OCI-LY7 (cell line): ENCODE measurements at regions not wholly inside any gene's neighbourhood (a gene's known extent, or its start where the extent isn't known, plus 50 kb on each side); places are given as distances from the start of the nearest gene placed in this dataset.

ENCODE experiments used
- BruUV-seq: library from RNA; stranded (reverse); fragments of 400-500 nt; replicated peaks from 2 replicates; lab custom pipeline; 2021; lab: Mats Ljungman, UMichigan
- CTCF ChIA-PET: fragments of 300-600 bp; sonication (Branson Sonifier 250); formaldehyde crosslinking; loops from one replicate; lab custom pipeline; 2022; ENCODE audit warnings: antibody characterized with exemption; ENCODE audit not compliant: unreplicated experiment; lab: Charles Lee
- POLR2A ChIA-PET: fragments of 300-600 bp; sonication (Branson Sonifier 250); formaldehyde crosslinking; loops from one replicate; lab custom pipeline; 2022; ENCODE audit warnings: antibody characterized with exemption; lab: Charles Lee
- DNase-seq: peaks from one replicate; pipeline ENCODE4 v3.0.0-alpha.2; 2015; ENCODE audit warnings: low spot score
- H2AFZ ChIP-seq: fragments of 200-600 bp; sonication (generic), shearing (Covaris generic); 2 replicates; pipeline ENCODE4 v1.6.1; 2014; ENCODE audit warnings: mild to moderate bottlenecking, antibody characterized with exemption, low read length, moderate library complexity
- H3K27ac ChIP-seq: fragments of 200-600 bp; sonication (generic); 2 replicates; pipeline ENCODE4 v1.5.1; 2014; ENCODE audit warnings: mixed run types, low read depth, mild to moderate bottlenecking, moderate library complexity, low read length, inconsistent platforms; ENCODE audit not compliant: poor library complexity, severe bottlenecking
- H3K36me3 ChIP-seq: fragments of 200-600 bp; sonication (generic); 2 replicates; pipeline ENCODE4 v1.6.1; 2014; ENCODE audit warnings: mild to moderate bottlenecking, antibody characterized with exemption, low read length, moderate library complexity, mixed read lengths; ENCODE audit not compliant: insufficient read depth
- H3K4me1 ChIP-seq: fragments of 200-600 bp; sonication (generic); 2 replicates; pipeline ENCODE4 v1.5.1; 2014; ENCODE audit warnings: mild to moderate bottlenecking, low read length; ENCODE audit not compliant: insufficient read depth, poor library complexity, severe bottlenecking
- H3K4me2 ChIP-seq: fragments of 200-600 bp; sonication (generic); 2 replicates; pipeline ENCODE4 v1.6.1; 2014; ENCODE audit warnings: mild to moderate bottlenecking, low read length
- H3K4me3 ChIP-seq: fragments of 200-600 bp; sonication (generic); 2 replicates; pipeline ENCODE4 v1.5.1; 2014; ENCODE audit warnings: mild to moderate bottlenecking, low read depth, low read length; ENCODE audit not compliant: poor library complexity, severe bottlenecking
- H3K79me2 ChIP-seq: fragments of 200-600 bp; sonication (generic); 2 replicates; pipeline ENCODE4 v1.6.1; 2016; ENCODE audit warnings: low read depth, mild to moderate bottlenecking, low read length, moderate library complexity, mixed read lengths; ENCODE audit not compliant: insufficient read depth
- H3K9me2 ChIP-seq: fragments of 200-600 bp; sonication (generic); 2 replicates; pipeline ENCODE4 v1.6.1; 2016; ENCODE audit warnings: mild to moderate bottlenecking, low read length, mixed read lengths; ENCODE audit not compliant: insufficient read depth
- H3K9me3 ChIP-seq: fragments of 200-600 bp; sonication (generic); 2 replicates; pipeline ENCODE4 v1.6.1; 2014; ENCODE audit warnings: mild to moderate bottlenecking, mixed run types, low read length, mixed read lengths
- H4K20me1 ChIP-seq: fragments of 200-600 bp; sonication (generic); 2 replicates; pipeline ENCODE4 v1.6.1; 2014; ENCODE audit warnings: mild to moderate bottlenecking, antibody characterized with exemption, low read length, moderate library complexity, mixed read lengths; ENCODE audit not compliant: insufficient read depth
- EZH2phosphoT487 ChIP-seq: fragments of 200-600 bp; sonication (generic); IDR thresholded peaks from 2 replicates; pipeline ENCODE4 v1.6.1; 2018; ENCODE audit warnings: low read depth, borderline replicate concordance, mild to moderate bottlenecking, mixed run types, antibody characterized with exemption, low read length, moderate library complexity, mixed read lengths
- intact Hi-C: fragments of 100-400 bp; cut with micrococcal nuclease; formaldehyde crosslinking; loops from one replicate; pipeline ENCODE4 v1.10.0; 2022; ENCODE audit not compliant: unreplicated experiment
- TF ChIP-seq, protein P1 (sequence below): fragments of 200-600 bp; sonication (generic); conservative IDR thresholded peaks from 2 replicates; pipeline ENCODE4 v1.5.1; 2014; ENCODE audit warnings: mild to moderate bottlenecking, antibody characterized with exemption, low read length, moderate library complexity, mixed read lengths

DNA sequence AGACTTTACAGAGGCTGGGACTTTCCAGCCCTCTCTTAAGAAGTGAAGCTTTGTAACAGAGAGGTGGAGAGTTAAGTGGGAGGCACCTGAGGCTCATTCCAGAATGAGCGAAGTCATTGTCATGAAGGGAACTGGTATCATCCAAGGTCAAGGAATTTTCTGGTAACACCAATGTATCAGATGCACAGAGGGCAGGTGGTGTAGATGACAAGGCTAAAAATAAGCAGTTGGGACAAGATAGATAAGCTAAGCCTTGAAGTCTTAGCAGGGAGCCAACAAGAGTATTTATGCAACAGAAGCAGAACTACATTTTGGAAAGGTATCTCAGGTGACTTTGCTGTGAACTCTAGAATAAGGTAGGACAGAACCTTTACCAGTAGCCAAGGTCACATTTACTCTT is 257.0 kb upstream of the AUTS2 start:
- CTCF ChIA-PET: no interaction called here
- BruUV-seq: no TSS peak

GRCh38 chr7:69342154-69342884 is 256.0 kb upstream of the AUTS2 start:
- ChIA-PET CTCF (no interaction called here), POLR2A (interaction anchor here (0.6 to 0.7 kb wide), 2 partner anchors 10 to 35 kb away, joined by 3 to 4 read pairs; no protein-coding TSS in a partner anchor)
- Histone ChIP-seq H3K9me2 (no peaks in the 10 kb centered on the region), H3K27ac (no peak overlapping the region), H3K36me3 (no peaks in the 10 kb centered on the region), H3K9me3 (no peaks in the 10 kb centered on the region), H3K79me2 (no peaks in the 10 kb centered on the region), H2AFZ (no peak overlapping the region), H3K4me3 (no peak overlapping the region), H3K4me2 (no peak overlapping the region), H4K20me1 (no peaks in the 10 kb centered on the region), H3K4me1 (no peaks in the 10 kb centered on the region)
- intact Hi-C loops: no loop called here
- TF ChIP-seq, protein P1, sequence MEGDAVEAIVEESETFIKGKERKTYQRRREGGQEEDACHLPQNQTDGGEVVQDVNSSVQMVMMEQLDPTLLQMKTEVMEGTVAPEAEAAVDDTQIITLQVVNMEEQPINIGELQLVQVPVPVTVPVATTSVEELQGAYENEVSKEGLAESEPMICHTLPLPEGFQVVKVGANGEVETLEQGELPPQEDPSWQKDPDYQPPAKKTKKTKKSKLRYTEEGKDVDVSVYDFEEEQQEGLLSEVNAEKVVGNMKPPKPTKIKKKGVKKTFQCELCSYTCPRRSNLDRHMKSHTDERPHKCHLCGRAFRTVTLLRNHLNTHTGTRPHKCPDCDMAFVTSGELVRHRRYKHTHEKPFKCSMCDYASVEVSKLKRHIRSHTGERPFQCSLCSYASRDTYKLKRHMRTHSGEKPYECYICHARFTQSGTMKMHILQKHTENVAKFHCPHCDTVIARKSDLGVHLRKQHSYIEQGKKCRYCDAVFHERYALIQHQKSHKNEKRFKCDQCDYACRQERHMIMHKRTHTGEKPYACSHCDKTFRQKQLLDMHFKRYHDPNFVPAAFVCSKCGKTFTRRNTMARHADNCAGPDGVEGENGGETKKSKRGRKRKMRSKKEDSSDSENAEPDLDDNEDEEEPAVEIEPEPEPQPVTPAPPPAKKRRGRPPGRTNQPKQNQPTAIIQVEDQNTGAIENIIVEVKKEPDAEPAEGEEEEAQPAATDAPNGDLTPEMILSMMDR: no peak
- TF ChIP-seq EZH2phosphoT487: no peak
- no peak for DNase-seq
- no TSS peak for BruUV-seq

More for the DNA sequence above, 257.0 kb upstream of the AUTS2 start:
- no peaks in the 10 kb centered on the region for H3K9me2 ChIP-seq
- H3K27ac ChIP-seq: no peak overlapping the region
- DNase-seq: no peak
- no peaks in the 10 kb centered on the region for H3K36me3 ChIP-seq
- no peaks in the 10 kb centered on the region for H3K9me3 ChIP-seq
- no peaks in the 10 kb centered on the region for H4K20me1 ChIP-seq
- TF ChIP-seq, protein P1: no peak
- no peaks in the 10 kb centered on the region for H3K79me2 ChIP-seq
- H3K4me2 ChIP-seq: no peak overlapping the region
- intact Hi-C loops: no loop called here
- H3K4me3 ChIP-seq: no peak overlapping the region
- H3K4me1 ChIP-seq: no peaks in the 10 kb centered on the region
- H2AFZ ChIP-seq: no peak overlapping the region
- POLR2A ChIA-PET: interaction anchor here (0.6 to 0.9 kb wide), 3 partner anchors 13 to 271 kb away, joined by 3 to 4 read pairs (median 3); no protein-coding TSS in a partner anchor

- no TSS peak for BruUV-seq
These were observed 249.0 kb upstream of the AUTS2 start for GRCh38 chr7:69349291-69349690.

More at GRCh38 chr7:69349291-69349690, 249.0 kb upstream of the AUTS2 start:
- H3K9me2 ChIP-seq: no peaks in the 10 kb centered on the region
- no peaks in the 10 kb centered on the region for H4K20me1 ChIP-seq
- CTCF ChIA-PET: no interaction called here
- no peak overlapping the region for H3K27ac ChIP-seq
- H3K36me3 ChIP-seq: no peaks in the 10 kb centered on the region
- H3K79me2 ChIP-seq: no peaks in the 10 kb centered on the region
- no peak overlapping the region for H3K4me3 ChIP-seq
- H2AFZ ChIP-seq: no peak overlapping the region
- no peaks in the 10 kb centered on the region for H3K4me1 ChIP-seq
- no peak overlapping the region for H3K4me2 ChIP-seq
- no peak for TF ChIP-seq EZH2phosphoT487
- TF ChIP-seq, protein P1: no peak
- POLR2A ChIA-PET: interaction anchor here (0.6 to 0.7 kb wide), 2 partner anchors 57 to 413 kb away, joined by 3 to 4 read pairs; no protein-coding TSS in a partner anchor
- intact Hi-C loops: no loop called here
- H3K9me3 ChIP-seq: no peaks in the 10 kb centered on the region
- DNase-seq: no peak
